Breast epithelium (tissue), 3 donors: ENCODE measurements at regions not wholly inside any gene's neighbourhood (a gene's known extent, or its start where the extent isn't known, plus 50 kb on each side); places are given as distances from the start of the nearest gene placed in this dataset.

Experiments used
- CTCF ChIP-seq, 3 donors: fragments of 450-650 bp; IDR thresholded peaks; one replicate each; pipeline ENCODE4 v1.5.1; 2016 to 2017; ENCODE audit warnings: antibody characterized with exemption in 3 of 3, mild to moderate bottlenecking in 3 of 3, moderate library complexity in 3 of 3
- POLR2A ChIP-seq: fragments of 450-650 bp; IDR thresholded peaks from one replicate; pipeline ENCODE4 v1.6.1; 2016; ENCODE audit warnings: antibody characterized with exemption, mild to moderate bottlenecking, moderate library complexity

GRCh38 chr3:95442766-95443165 lies 1371.6 kb upstream of the EPHA6 start:
- TF ChIP-seq CTCF (IDR thresholded peaks at IDR 0.05) (no peak), POLR2A (no peak)
